H1 (cell line): ENCODE measurements at regions not wholly inside any gene's neighbourhood (a gene's known extent, or its start where the extent isn't known, plus 50 kb on each side); places are given as distances from the start of the nearest gene placed in this dataset.

Experiments
- CTCF ChIA-PET: fragments of 300-600 bp; sonication (Branson Sonifier 250); formaldehyde crosslinking; loops from one replicate; lab custom pipeline; 2021; ENCODE audit not compliant: partially characterized antibody; lab: Charles Lee
- POLR2A ChIA-PET: fragments of 300-600 bp; sonication (Branson Sonifier 250); formaldehyde crosslinking; loops from one replicate; lab custom pipeline; 2021; ENCODE audit warnings: inconsistent platforms; ENCODE audit not compliant: partially characterized antibody; lab: Charles Lee
- DNase-seq, 2 experiments: peaks; one replicate each; pipeline versions ENCODE4 v3.0.0 to v3.0.0-alpha.2; 2010 to 2022; ENCODE audit warnings: low spot score in 2 of 2, low read depth in 1 of 2, mixed read lengths in 1 of 2
- FAIRE-seq: peaks from 2 replicates; lab custom pipeline; 2011; peaks lifted over from hg19 to GRCh38; lab: Jason Lieb, UNC
- H2AFZ ChIP-seq: 2 replicates; pipeline ENCODE4 v1.8.1; 2012; ENCODE audit warnings: low read length, inconsistent platforms
- H2AK5ac ChIP-seq: 2 replicates; pipeline ENCODE4 v1.6.1; 2013; ENCODE audit warnings: low read depth, low read length
- H2BK120ac ChIP-seq: replicated peaks from 2 replicates; pipeline ENCODE3; 2013; ENCODE audit warnings: low read depth, low read length, inconsistent platforms
- H2BK12ac ChIP-seq: 2 replicates; pipeline ENCODE4 v1.6.1; 2013; ENCODE audit warnings: low read depth, low read length
- H2BK15ac ChIP-seq: 2 replicates; pipeline ENCODE4 v1.6.1; 2013; ENCODE audit warnings: low read length
- H2BK20ac ChIP-seq: 2 replicates; pipeline ENCODE4 v1.6.1; 2013; ENCODE audit warnings: low read length
- H2BK5ac ChIP-seq: 2 replicates; pipeline ENCODE4 v1.6.1; 2013; ENCODE audit warnings: low read depth, low read length
- H3K14ac ChIP-seq: 2 replicates; pipeline ENCODE4 v1.6.1; 2013; ENCODE audit warnings: inconsistent platforms; ENCODE audit not compliant: insufficient read length
- H3K18ac ChIP-seq: 2 replicates; pipeline ENCODE4 v1.6.1; 2013; ENCODE audit warnings: low read length; ENCODE audit errors: extremely low read depth
- H3K23ac ChIP-seq: 2 replicates; pipeline ENCODE4 v1.6.1; 2013; ENCODE audit warnings: inconsistent platforms; ENCODE audit not compliant: insufficient read length
- H3K23me2 ChIP-seq: 2 replicates; pipeline ENCODE4 v1.6.1; 2013; ENCODE audit warnings: low read depth, low read length
- H3K27ac ChIP-seq: 2 replicates; pipeline ENCODE4 v1.6.1; 2011; ENCODE audit warnings: low read depth, low read length, inconsistent platforms
- H3K27me3 ChIP-seq, 4 experiments: replicated peaks in 1 of 4; 1 replicate in 1 of 4; 2 replicates in 3 of 4; pipeline versions ENCODE4 v1.6.1 to v1.8.1; 2011 to 2013; ENCODE audit warnings: low read length in 3 of 4, mild to moderate bottlenecking in 3 of 4, inconsistent platforms in 2 of 4, mixed read lengths in 2 of 4, moderate library complexity in 1 of 4; ENCODE audit not compliant: control insufficient read depth in 3 of 4, insufficient read depth in 3 of 4; ENCODE audit errors: extremely low read depth in 1 of 4
- H3K36me3 ChIP-seq, 4 experiments: 2 replicates each; pipeline versions ENCODE4 v1.6.1 to v1.8.1; 2011 to 2013; ENCODE audit warnings: mild to moderate bottlenecking in 4 of 4, low read length in 3 of 4, moderate library complexity in 2 of 4, control low read depth in 1 of 4, inconsistent platforms in 1 of 4; ENCODE audit not compliant: insufficient read depth in 4 of 4, control insufficient read depth in 2 of 4
- H3K4ac ChIP-seq: replicated peaks from 2 replicates; pipeline ENCODE3; 2013; ENCODE audit warnings: low read length, low read depth, mixed read lengths, inconsistent platforms; ENCODE audit not compliant: insufficient read length
- H3K4me1 ChIP-seq, 4 experiments: replicated peaks in 1 of 4; 1 replicate in 1 of 4; 2 replicates in 3 of 4; pipeline versions ENCODE4 v1.6.1 to v1.8.1; 2011 to 2013; ENCODE audit warnings: low read length in 3 of 4, inconsistent platforms in 2 of 4, mixed read lengths in 1 of 4; ENCODE audit not compliant: insufficient read depth in 4 of 4, control insufficient read depth in 3 of 4
- H3K4me2 ChIP-seq, 2 experiments: 2 replicates each; pipeline versions ENCODE4 v1.6.1 to v1.8.1; 2011 to 2013; ENCODE audit warnings: low read depth in 2 of 2, low read length in 2 of 2, control low read depth in 1 of 2, inconsistent platforms in 1 of 2, mild to moderate bottlenecking in 1 of 2; ENCODE audit not compliant: insufficient read depth in 1 of 2
- H3K4me3 ChIP-seq, 4 experiments: fragments of 200-600, 300-600 bp in 1 of 4; sonication (generic), shearing (Covaris generic), sonication (Bioruptor Twin) in 1 of 4; 2 replicates each; pipeline versions ENCODE4 v1.5.1 to v1.8.1; 2011 to 2016; ENCODE audit warnings: low read length in 4 of 4, low read depth in 3 of 4, control low read depth in 2 of 4, inconsistent platforms in 2 of 4, mild to moderate bottlenecking in 2 of 4, mixed read lengths in 1 of 4, moderate library complexity in 1 of 4; ENCODE audit not compliant: insufficient read depth in 2 of 4; ENCODE audit errors: extremely low read depth in 1 of 4
- H3K56ac ChIP-seq: replicated peaks from 2 replicates; pipeline ENCODE3; 2013; ENCODE audit warnings: low read depth, mild to moderate bottlenecking, mixed read lengths, low read length, inconsistent platforms; ENCODE audit not compliant: insufficient read length
- H3K79me1 ChIP-seq: 2 replicates; pipeline ENCODE4 v1.6.1; 2013; ENCODE audit warnings: low read depth, low read length, control low read depth
- H3K79me2 ChIP-seq, 2 experiments: 2 replicates each; pipeline versions ENCODE4 v1.6.1 to v1.8.1; 2012 to 2013; ENCODE audit warnings: low read length in 2 of 2, mild to moderate bottlenecking in 2 of 2, inconsistent platforms in 1 of 2; ENCODE audit not compliant: insufficient read depth in 2 of 2, control insufficient read depth in 1 of 2
- H3K9ac ChIP-seq, 4 experiments: replicated peaks in 1 of 4; 1 replicate in 1 of 4; 2 replicates in 3 of 4; pipeline versions ENCODE4 v1.6.1 to v1.8.1; 2011 to 2013; ENCODE audit warnings: low read depth in 3 of 4, low read length in 3 of 4, control low read depth in 2 of 4, mild to moderate bottlenecking in 2 of 4, moderate library complexity in 2 of 4, inconsistent platforms in 1 of 4; ENCODE audit errors: extremely low read depth in 1 of 4
- H3K9me3 ChIP-seq, 2 experiments: 2 replicates each; pipeline versions ENCODE4 v1.6.1 to v1.8.1; 2012 to 2013; ENCODE audit warnings: mild to moderate bottlenecking in 2 of 2, moderate library complexity in 2 of 2, control low read depth in 1 of 2, inconsistent platforms in 1 of 2, low read depth in 1 of 2, low read length in 1 of 2, mixed read lengths in 1 of 2; ENCODE audit not compliant: insufficient read depth in 2 of 2
- H4K20me1 ChIP-seq, 2 experiments: replicated peaks in 1 of 2; 2 replicates each; pipeline versions ENCODE3 to v1.8.1; 2011 to 2013; ENCODE audit warnings: inconsistent platforms in 2 of 2, low read length in 2 of 2, mild to moderate bottlenecking in 1 of 2; ENCODE audit not compliant: insufficient read depth in 2 of 2, control insufficient read depth in 1 of 2
- H4K5ac ChIP-seq: 2 replicates; pipeline ENCODE4 v1.6.1; 2013; ENCODE audit warnings: low read length, low read depth, mixed read lengths, inconsistent platforms; ENCODE audit not compliant: insufficient read length
- H4K8ac ChIP-seq: 2 replicates; pipeline ENCODE4 v1.8.0; 2013; ENCODE audit warnings: mild to moderate bottlenecking, moderate library complexity, low read length, inconsistent platforms; ENCODE audit not compliant: insufficient read depth; ENCODE audit errors: extremely low read depth
- H4K91ac ChIP-seq: replicated peaks from 2 replicates; pipeline ENCODE3; 2013; ENCODE audit warnings: low read length, mixed read lengths, inconsistent platforms; ENCODE audit not compliant: insufficient read length
- ASH2L ChIP-seq: fragments of 200-600, 300-600 bp; sonication (generic); IDR thresholded peaks from one replicate; pipeline ENCODE4 v1.7.1; 2017; ENCODE audit warnings: low read length
- CEBPB ChIP-seq: IDR thresholded peaks from 2 replicates; pipeline ENCODE4 v1.6.1; 2012; ENCODE audit warnings: low read depth, low read length
- EGR1 ChIP-seq: IDR thresholded peaks from 2 replicates; pipeline ENCODE4 v1.6.1; 2011; ENCODE audit warnings: low read depth, low read length, borderline replicate concordance
- JUN ChIP-seq: IDR thresholded peaks from 2 replicates; pipeline ENCODE4 v1.6.1; 2011; ENCODE audit warnings: low read depth, mild to moderate bottlenecking, improper control_type of control experiment, low read length
- MAFK ChIP-seq: IDR thresholded peaks from 2 replicates; pipeline ENCODE4 v1.6.1; 2012; ENCODE audit warnings: low read depth, mild to moderate bottlenecking, improper control_type of control experiment, low read length
- PHF8 ChIP-seq: fragments of 200-600 bp; sonication (generic); conservative IDR thresholded peaks from 2 replicates; pipeline ENCODE4 v1.7.1; 2012; ENCODE audit warnings: low read depth, mild to moderate bottlenecking, inconsistent platforms, low read length, moderate library complexity
- SUZ12 ChIP-seq: fragments of 200-600 bp; sonication (generic); IDR thresholded peaks from 2 replicates; pipeline ENCODE4 v1.6.1; 2012; ENCODE audit warnings: mild to moderate bottlenecking, inconsistent platforms, low read length, moderate library complexity, mixed read lengths
- WGBS, 2 experiments: shearing (Covaris generic) in 1 of 2; methylation state at CpG; one replicate each; pipeline versions ENCODE4 v1.1.6 to v1.1.7; 2013 to 2015; ENCODE audit warnings: low lambda C conversion rate in 2 of 2, mixed read lengths in 2 of 2, inconsistent platforms in 1 of 2, low coverage in 1 of 2, missing lambda C conversion rate in 1 of 2; ENCODE audit not compliant: insufficient replicate concordance in 2 of 2, insufficient coverage in 1 of 2, insufficient read length in 1 of 2; ENCODE audit errors: extremely low coverage in 1 of 2, missing lambda C conversion rate in 1 of 2; 5-methylcytosine and 5-hydroxymethylcytosine counted together

- no peak overlapping the region for H2AK5ac ChIP-seq
- no peak overlapping the region for H2BK20ac ChIP-seq
- H4K5ac ChIP-seq = no peak overlapping the region
- H2BK120ac ChIP-seq = no peak overlapping the region
- H3K79me1 ChIP-seq = no peaks in the 10 kb centered on the region
- no peak overlapping the region for H3K9ac ChIP-seq
- H2BK15ac ChIP-seq = no peak overlapping the region
- no peak for DNase-seq
- H3K14ac ChIP-seq = no peak overlapping the region
- H3K4ac ChIP-seq = no peak overlapping the region
- no peak overlapping the region for H3K4me2 ChIP-seq
- no peak overlapping the region for H2BK5ac ChIP-seq
- no peak for FAIRE-seq
- 46% methylated on average over 2 of the region's 2 CpGs; no CpG with 5 or more reads in 1 of the 2 experiments for WGBS, 2 experiments
- ChIA-PET CTCF (no interaction called here), POLR2A (no interaction called here)
- no peaks in the 10 kb centered on the region for H3K4me1 ChIP-seq
- H3K27me3 ChIP-seq = no peaks in the 10 kb centered on the region
- no peaks in the 10 kb centered on the region for H3K36me3 ChIP-seq
- H4K8ac ChIP-seq = no peak overlapping the region
- H3K23ac ChIP-seq = no peak overlapping the region
- no peak overlapping the region for H2BK12ac ChIP-seq
- H3K27ac ChIP-seq = no peak overlapping the region
- H4K91ac ChIP-seq = no peak overlapping the region
- H3K18ac ChIP-seq = no peak overlapping the region
- no peak overlapping the region for H2AFZ ChIP-seq
- no peak for TF ChIP-seq PHF8
- no peak for TF ChIP-seq SUZ12
- TF ChIP-seq MAFK = no peak
- no peak for TF ChIP-seq ASH2L
- TF ChIP-seq JUN = no peak
- no peak for TF ChIP-seq EGR1
- TF ChIP-seq CEBPB = no peak
- no peaks in the 10 kb centered on the region for H3K79me2 ChIP-seq
- no peaks in the 10 kb centered on the region for H3K23me2 ChIP-seq
- H3K9me3 ChIP-seq = no peaks in the 10 kb centered on the region
- no peak overlapping the region for H3K4me3 ChIP-seq
- H3K56ac ChIP-seq = no peak overlapping the region
- H4K20me1 ChIP-seq = no peaks in the 10 kb centered on the region
These were observed 173.4 kb upstream of the CWC22 start for GRCh38 chr2:180180511-180180910.
